GM19467 (cell line): ENCODE measurements at regions not wholly inside any gene's neighbourhood (a gene's known extent, or its start where the extent isn't known, plus 50 kb on each side); places are given as distances from the start of the nearest gene placed in this dataset.

Experiments used
- ATAC-seq: cut with Tn5 transposase; IDR thresholded peaks from one replicate; pipeline ENCODE4 v1.9.1; 2021; ENCODE audit warnings: mild to moderate bottlenecking, moderate library complexity; ENCODE audit not compliant: unreplicated experiment

DNA sequence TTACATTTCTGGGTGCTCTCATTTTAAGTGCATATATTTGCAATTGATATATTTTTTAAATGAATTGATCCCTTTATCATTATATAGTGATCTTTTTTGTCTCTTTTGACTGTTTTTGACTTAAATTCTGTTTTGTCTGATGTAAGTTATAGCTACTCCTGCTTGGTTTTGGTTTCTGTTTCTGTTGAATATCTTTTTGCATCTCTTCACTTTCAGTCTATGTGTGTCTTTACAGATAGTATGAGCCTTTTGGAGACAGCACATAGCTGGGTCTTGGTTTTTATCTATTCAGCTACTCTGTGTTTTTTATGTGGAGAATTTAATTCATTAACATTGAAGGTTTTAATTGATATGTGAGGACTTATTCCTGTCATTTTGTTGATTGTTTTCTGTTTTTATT, 311.3 kb downstream of the SPATA31D1 start:
- no peak for ATAC-seq

DNA sequence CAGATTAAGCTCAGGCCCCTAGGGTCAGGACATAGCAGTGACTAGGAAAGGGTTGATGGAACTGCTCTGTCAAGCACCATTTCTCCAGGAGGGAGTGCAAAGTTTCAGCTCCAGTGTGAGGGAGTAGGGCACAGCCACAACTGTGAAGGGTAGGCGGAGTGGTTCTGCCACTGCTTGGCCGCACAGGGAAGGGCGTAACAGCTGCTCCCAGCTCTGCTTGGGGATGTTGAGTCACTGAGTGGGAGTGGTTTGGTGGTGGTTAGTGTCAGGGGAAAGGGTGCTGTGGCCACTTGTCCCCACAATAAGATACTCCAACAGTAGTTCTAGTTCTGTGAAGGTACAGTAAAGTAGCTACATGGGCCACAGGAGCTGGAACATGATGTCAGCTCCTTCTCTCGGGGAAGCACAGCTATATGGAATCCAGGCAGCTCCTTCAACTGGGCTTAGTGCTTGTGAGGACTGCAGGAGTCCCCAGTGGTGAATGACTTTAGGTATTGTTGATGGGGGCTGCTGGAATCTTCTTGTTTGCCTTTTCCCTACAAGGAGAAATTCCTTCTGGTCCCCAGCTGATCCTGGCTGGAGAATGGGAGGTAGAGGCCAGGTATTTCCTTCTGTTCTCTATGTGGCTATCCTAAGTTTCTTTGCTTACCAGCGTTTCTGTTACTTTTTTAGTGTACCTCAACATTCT, 314.5 kb downstream of the SPATA31D1 start:
- no peak for ATAC-seq

DNA sequence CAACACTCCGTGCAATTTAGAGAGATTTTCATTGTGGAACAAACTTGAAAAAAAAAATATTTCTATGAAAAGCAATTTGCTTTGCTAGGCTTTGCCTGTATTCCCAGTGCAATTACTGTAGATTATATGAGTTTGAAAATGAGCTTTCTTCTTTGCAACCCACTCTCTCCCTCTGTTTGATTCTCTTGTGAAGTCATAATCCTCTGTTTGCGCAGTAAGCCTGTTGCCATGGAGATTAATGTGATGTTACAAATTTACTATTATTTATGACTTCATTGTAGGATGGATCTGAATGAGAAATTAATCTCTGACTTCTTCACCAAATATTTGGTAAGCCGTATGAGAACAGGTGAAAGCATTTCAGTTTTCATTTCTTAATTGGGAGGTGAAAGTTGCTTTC, 320.3 kb downstream of the SPATA31D1 start:
- no peak for ATAC-seq

- ATAC-seq: no peak
These were observed 325.1 kb downstream of the SPATA31D1 start for GRCh38 chr9:82313697-82314096.

DNA sequence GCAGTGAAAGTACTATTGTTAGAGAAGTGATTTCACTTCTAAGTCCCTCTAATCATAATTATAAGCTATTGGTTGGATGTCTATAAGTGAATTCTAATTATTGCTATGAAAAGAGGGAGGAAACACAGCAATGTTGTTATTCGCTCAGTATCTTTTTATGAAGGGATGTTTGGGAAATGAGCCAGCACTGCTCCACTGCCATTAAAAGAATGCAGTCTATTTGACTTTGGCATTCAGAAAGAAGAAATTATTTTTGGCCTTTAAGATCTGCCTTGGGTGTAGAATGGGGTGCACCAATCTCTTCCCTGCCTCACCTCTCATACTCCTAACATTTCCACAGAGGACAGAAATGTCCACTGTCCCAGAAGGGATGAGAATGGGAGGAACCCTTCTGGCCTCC, 332.0 kb downstream of the SPATA31D1 start:
- no peak for ATAC-seq

GRCh38 chr9:82325907-82326306, 337.3 kb downstream of the SPATA31D1 start:
- no peak for ATAC-seq

DNA sequence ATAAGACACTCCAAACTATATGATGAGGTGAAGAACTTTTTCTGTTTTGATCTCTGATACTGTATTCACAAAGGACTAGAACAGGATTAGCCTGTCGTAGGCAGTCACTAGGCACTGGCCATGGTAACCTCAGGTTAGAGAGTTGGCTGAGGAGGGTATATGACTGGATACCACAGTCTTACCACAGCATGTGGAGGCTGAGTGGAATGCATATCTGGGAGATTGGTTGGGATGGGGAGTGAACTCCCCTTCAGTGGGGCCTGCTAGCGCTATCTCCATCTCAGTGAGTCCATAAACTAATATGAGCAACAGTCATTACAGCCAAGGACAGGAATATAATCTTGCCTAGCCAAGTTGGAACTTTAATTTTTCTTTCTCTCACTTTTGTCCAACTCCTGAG, 339.1 kb downstream of the SPATA31D1 start:
- ATAC-seq: no peak

DNA sequence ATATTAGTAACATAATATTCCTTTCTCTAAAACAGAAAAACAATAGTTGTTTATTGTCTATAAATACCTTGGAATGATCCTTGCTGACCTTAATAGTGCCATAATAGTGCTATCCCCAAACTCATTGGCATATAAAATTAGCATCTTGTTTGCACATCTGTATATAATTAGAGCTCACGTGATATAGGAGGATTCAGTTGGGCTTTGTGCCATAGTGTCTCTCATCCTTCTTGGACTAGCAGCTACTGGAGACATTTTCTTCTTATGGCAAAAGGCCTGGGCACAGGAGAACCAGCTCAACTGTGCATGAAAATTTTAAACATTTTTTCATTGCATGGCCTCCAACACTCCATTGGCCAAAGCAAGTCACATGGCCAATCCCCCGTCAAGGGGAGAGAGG, 342.5 kb downstream of the SPATA31D1 start:
- ATAC-seq: no peak

DNA sequence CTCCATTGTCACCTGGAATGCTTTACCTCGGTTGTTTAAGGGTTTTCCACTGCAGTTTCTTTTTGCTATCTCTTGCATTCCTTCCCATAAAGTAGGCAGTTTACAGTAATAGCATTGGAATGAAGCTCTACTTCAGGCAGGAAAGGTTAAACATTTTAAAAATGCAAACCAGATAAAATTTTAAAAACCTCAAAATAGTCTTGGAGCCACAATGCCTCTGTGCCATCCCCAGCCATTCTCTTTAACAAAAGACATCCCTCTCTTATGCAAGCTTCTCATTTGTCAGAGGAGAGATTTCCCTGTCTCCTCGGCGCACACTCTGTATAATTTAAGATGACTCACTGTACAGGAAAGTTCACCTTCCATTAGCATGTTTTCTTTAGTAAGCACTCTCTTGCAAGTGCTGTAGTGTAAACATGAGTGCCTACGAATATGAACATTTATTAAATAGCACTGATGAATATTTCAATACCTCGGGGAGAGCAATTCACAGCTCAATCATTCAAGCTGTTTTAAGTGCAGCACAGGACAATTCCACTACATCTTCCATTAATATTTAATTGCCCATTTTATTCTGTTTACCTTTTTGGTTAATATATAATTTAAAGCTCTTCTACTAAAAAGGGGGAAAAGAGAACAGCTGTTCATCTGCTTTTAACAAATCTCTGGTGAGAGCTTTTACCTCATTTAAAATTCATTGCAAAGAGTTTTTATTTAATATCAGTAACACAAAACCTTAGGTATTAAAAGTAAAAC, 343.6 kb downstream of the SPATA31D1 start:
- ATAC-seq: no peak

GRCh38 chr9:82332774-82333152, 344.2 kb downstream of the SPATA31D1 start:
- no peak for ATAC-seq

DNA sequence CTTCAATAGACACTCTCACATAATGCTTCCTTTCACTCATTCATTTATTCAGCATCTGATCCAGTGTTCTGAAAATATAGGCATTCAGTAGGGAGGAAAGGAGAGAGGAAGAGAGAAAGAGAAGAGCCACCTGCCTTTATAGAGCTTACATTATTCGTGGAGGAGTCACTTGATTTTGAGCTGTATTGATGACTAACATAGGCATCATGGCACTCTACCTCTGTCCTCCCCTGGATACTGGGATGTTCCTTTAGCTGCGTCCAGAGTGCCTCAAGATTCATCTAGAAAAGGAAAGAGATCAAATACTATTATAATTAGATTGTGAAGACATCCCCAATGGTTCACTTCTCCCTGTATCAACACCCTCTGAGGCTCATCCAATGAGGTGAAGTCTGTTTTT, 345.1 kb downstream of the SPATA31D1 start:
- no peak for ATAC-seq

DNA sequence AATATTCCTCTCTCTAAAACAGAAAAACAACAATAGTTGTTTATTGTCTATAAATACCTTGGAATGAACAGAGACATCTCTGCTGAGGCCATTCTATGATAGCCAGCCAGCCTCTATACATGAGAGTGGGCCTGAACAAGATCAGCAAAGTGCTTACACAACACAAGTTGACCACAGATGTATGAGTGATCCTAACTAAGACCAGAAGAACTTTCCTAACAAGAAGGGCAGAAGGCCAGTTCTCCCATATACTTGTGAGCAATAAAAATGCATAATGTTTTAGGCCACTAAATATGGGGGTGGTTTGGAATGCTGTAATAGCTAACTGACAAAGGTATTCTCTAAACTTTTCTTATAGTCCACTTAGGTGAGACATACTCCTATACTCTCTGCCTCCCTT, 345.7 kb downstream of the SPATA31D1 start:
- no peak for ATAC-seq

GRCh38 chr9:82337351-82337750, 348.8 kb downstream of the SPATA31D1 start:
- ATAC-seq: no peak

DNA sequence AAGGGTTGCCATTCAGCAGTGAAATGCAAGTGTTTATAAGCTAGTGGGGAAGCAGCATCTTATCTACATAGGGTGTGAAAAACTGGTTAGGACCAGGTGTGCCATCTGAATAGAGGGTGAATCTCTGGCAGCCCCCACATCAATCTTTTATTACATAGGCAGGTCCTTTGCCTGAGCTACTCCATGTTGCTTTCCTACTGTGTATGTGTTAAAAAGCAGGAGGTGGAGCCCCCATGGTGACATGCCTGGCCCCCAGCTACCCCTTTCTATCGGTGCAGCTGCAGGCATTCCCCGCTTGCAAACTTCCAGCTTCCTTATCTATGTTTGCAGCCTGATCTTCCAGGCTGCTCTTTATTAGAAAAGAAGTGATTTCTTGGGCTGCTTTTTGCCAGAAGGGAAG, 353.5 kb downstream of the SPATA31D1 start:
- no peak for ATAC-seq

- no peak for ATAC-seq
These were observed 357.5 kb downstream of the SPATA31D1 start for GRCh38 chr9:82346040-82346439.

DNA sequence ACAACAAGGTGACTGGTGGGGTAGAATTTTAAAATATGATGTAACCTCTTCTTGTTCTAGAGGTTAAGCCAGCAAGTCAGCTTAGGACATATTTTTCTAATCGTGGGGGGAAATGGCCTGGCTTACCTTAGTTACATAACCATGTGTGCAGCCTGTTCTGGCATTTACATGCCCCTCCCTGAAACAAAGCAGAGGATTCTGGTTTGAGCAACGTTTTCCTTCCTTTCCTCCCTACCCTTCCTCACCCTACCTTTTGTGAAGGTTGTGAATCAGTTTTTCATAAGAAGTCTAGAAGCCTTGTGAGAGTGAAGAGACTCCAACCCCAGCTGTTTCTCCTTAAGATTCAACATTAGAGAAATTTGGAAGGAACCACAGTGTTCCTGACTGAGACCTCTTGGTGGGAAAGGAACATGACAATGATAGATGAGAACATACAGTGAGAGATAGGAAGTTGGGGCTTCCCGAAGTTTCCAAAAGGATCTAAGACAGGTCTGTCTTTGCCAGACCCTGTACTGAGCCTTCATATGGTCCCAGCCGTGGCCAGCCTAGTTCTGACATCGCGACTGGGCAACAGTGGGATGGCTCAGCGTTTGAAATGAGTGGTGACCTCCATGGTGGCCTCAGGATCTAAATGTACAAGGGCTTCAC, 365.2 kb downstream of the SPATA31D1 start:
- no peak for ATAC-seq

DNA sequence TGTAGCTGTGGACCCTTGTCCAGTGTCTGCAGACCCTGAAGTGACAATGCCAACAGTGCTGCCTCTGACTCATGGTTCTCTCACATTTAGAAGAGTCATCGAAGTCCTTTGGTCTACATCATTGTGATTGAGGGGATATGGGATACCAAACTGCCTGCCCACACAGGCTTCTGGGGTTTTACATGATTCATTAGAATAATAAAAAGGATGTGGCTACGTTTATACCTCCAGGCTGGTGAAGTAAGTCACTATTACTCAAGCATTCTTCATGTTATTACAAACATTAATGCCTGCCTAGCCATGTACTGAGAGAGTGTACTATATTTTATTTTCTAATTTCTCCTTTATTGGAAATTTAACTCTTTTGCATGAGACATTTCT, 365.7 kb downstream of the SPATA31D1 start:
- ATAC-seq: no peak

DNA sequence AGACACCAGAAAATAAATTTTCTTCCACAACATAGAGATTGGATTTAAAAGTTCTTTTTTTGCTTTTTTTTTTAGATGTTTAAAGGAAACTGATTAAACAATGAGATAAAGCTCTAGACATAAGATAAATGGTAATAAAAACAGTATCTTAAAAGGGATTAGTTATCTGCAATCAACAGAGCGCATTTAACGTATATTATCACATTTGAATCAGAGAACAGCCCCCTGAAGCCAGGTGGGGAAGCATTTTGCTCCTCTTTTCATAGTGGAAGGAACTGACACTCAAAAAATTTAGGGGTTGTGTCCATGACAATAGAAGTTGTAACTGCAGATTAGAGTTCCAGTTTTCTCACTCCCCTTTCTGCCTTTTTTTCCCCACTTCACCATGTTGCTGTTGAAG, 367.6 kb downstream of the SPATA31D1 start:
- ATAC-seq: no peak

- no peak for ATAC-seq
These were observed 368.3 kb downstream of the SPATA31D1 start for GRCh38 chr9:82356871-82357270.

GRCh38 chr9:82363198-82363597, 374.6 kb downstream of the SPATA31D1 start:
- ATAC-seq: no peak

GRCh38 chr9:82363682-82364081, 375.1 kb downstream of the SPATA31D1 start:
- ATAC-seq: no peak

GRCh38 chr9:82367016-82367415, 378.4 kb downstream of the SPATA31D1 start:
- no peak for ATAC-seq
